22Rv1 (cell line): ENCODE measurements at regions not wholly inside any gene's neighbourhood (a gene's known extent, or its start where the extent isn't known, plus 50 kb on each side); places are given as distances from the start of the nearest gene placed in this dataset.

ENCODE experiments used
- ZFX ChIP-seq: fragments of 450-650 bp; IDR thresholded peaks from 2 replicates; pipeline ENCODE4 v1.6.1; 2017; ENCODE audit warnings: antibody characterized with exemption, borderline replicate concordance
- TF ChIP-seq, protein P1 (sequence below): fragments of 450-650 bp; IDR thresholded peaks from 2 replicates; pipeline ENCODE4 v1.5.1; 2017; ENCODE audit warnings: mild to moderate bottlenecking

DNA sequence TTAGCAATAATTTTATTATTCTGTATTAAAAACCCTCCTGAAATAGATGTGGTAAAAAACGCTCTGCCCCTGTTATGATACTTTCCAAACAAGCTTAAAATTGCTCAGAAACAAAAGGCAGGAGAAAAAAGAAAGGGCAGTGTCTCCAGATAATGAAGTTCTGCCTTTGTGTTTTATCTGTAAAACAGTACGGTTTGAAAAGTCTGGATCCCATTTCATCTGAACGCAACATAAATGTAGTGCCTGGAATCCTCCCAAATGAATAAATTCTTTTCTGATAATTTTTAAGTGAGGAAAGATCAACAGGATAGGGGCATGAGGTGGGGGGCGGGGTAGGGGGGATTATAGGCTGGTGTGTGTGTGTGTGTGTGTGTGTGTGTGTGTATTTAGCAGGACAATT lies 87.5 kb upstream of the SOX9 start:
- TF ChIP-seq, protein P1, sequence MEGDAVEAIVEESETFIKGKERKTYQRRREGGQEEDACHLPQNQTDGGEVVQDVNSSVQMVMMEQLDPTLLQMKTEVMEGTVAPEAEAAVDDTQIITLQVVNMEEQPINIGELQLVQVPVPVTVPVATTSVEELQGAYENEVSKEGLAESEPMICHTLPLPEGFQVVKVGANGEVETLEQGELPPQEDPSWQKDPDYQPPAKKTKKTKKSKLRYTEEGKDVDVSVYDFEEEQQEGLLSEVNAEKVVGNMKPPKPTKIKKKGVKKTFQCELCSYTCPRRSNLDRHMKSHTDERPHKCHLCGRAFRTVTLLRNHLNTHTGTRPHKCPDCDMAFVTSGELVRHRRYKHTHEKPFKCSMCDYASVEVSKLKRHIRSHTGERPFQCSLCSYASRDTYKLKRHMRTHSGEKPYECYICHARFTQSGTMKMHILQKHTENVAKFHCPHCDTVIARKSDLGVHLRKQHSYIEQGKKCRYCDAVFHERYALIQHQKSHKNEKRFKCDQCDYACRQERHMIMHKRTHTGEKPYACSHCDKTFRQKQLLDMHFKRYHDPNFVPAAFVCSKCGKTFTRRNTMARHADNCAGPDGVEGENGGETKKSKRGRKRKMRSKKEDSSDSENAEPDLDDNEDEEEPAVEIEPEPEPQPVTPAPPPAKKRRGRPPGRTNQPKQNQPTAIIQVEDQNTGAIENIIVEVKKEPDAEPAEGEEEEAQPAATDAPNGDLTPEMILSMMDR, result no peak
- no peak for TF ChIP-seq ZFX
